ENCODE measurements at regions not wholly inside any gene's neighbourhood (a gene's known extent, or its start where the extent isn't known, plus 50 kb on each side); places are given as distances from the start of the nearest gene placed in this dataset.
"Not testable (repeated sequence)": the region's sequence is repeated elsewhere in the genome, so short reads cannot be mapped to it uniquely, and the experiment has no call there.

- in situ Hi-C loops (cut with HindIII; ENCODE audit: low pct_unique_long_range_greater_than_20kb, low sequenced_read_pairs): no loop called here
- no peak for DNase-seq (ENCODE audit: low read depth, low spot score)
Measured at GRCh38 chr10:80805343-80806020, 267.8 kb downstream of the SH2D4B start.

GRCh38 chr10:80814147-80814652 is 276.5 kb downstream of the SH2D4B start:
- in situ Hi-C loops (cut with HindIII; ENCODE audit: low pct_unique_long_range_greater_than_20kb, low sequenced_read_pairs): no loop called here
- DNase-seq (ENCODE audit: low read depth, low spot score): no peak

GRCh38 chr10:80829151-80829550 is 291.4 kb downstream of the SH2D4B start:
- in situ Hi-C loops (cut with HindIII; ENCODE audit: low pct_unique_long_range_greater_than_20kb, low sequenced_read_pairs): no loop called here
- DNase-seq (ENCODE audit: low read depth, low spot score): no peak

- in situ Hi-C loops (cut with HindIII; ENCODE audit: low pct_unique_long_range_greater_than_20kb, low sequenced_read_pairs): no loop called here
- DNase-seq (ENCODE audit: low read depth, low spot score): no peak
Measured at GRCh38 chr10:80829562-80829961, 291.9 kb downstream of the SH2D4B start.

- DNase-seq (ENCODE audit: low read depth, low spot score); in situ Hi-C loops (cut with HindIII; ENCODE audit: low pct_unique_long_range_greater_than_20kb, low sequenced_read_pairs): not testable (repeated sequence)
Measured at GRCh38 chr10:80832693-80833092, 295.0 kb downstream of the SH2D4B start.

GRCh38 chr10:80855348-80855971 is 317.8 kb downstream of the SH2D4B start:
- in situ Hi-C loops (cut with HindIII; ENCODE audit: low pct_unique_long_range_greater_than_20kb, low sequenced_read_pairs): no loop called here
- DNase-seq (ENCODE audit: low read depth, low spot score): peak; percentile 63

GRCh38 chr10:80856186-80856585 is 318.5 kb downstream of the SH2D4B start:
- no peak for DNase-seq (ENCODE audit: low read depth, low spot score)
- in situ Hi-C loops (cut with HindIII; ENCODE audit: low pct_unique_long_range_greater_than_20kb, low sequenced_read_pairs): no loop called here

- in situ Hi-C loops (cut with HindIII; ENCODE audit: low pct_unique_long_range_greater_than_20kb, low sequenced_read_pairs); DNase-seq (ENCODE audit: low read depth, low spot score): not testable (repeated sequence)
Measured at GRCh38 chr10:80859279-80859678, 321.6 kb downstream of the SH2D4B start.

- in situ Hi-C loops (cut with HindIII; ENCODE audit: low pct_unique_long_range_greater_than_20kb, low sequenced_read_pairs): no loop called here
Measured at GRCh38 chr10:80860719-80861118, 323.0 kb downstream of the SH2D4B start.

GRCh38 chr10:80861882-80862281 is 324.2 kb downstream of the SH2D4B start:
- DNase-seq (ENCODE audit: low read depth, low spot score): peak; percentile 5

More at GRCh38 chr10:80860719-80861118, 323.0 kb downstream of the SH2D4B start:
- no peak for DNase-seq (ENCODE audit: low read depth, low spot score)

GRCh38 chr10:80870282-80870681 is 332.6 kb downstream of the SH2D4B start:
- DNase-seq (ENCODE audit: low read depth, low spot score): no peak
- in situ Hi-C loops (cut with HindIII; ENCODE audit: low pct_unique_long_range_greater_than_20kb, low sequenced_read_pairs): no loop called here

More at GRCh38 chr10:80861882-80862281, 324.2 kb downstream of the SH2D4B start:
- in situ Hi-C loops (cut with HindIII; ENCODE audit: low pct_unique_long_range_greater_than_20kb, low sequenced_read_pairs): no loop called here

- in situ Hi-C loops (cut with HindIII; ENCODE audit: low pct_unique_long_range_greater_than_20kb, low sequenced_read_pairs): no loop called here
- no peak for DNase-seq (ENCODE audit: low read depth, low spot score)
Measured at GRCh38 chr10:80871083-80871482, 333.4 kb downstream of the SH2D4B start.

GRCh38 chr10:80878330-80878729 is 340.6 kb downstream of the SH2D4B start:
- in situ Hi-C loops (cut with HindIII; ENCODE audit: low pct_unique_long_range_greater_than_20kb, low sequenced_read_pairs): no loop called here

GRCh38 chr10:80890146-80890545 is 352.4 kb downstream of the SH2D4B start:
- in situ Hi-C loops (cut with HindIII; ENCODE audit: low pct_unique_long_range_greater_than_20kb, low sequenced_read_pairs): no loop called here
- no peak for DNase-seq (ENCODE audit: low read depth, low spot score)

More at GRCh38 chr10:80878330-80878729, 340.6 kb downstream of the SH2D4B start:
- DNase-seq (ENCODE audit: low read depth, low spot score): no peak

- in situ Hi-C loops (cut with HindIII; ENCODE audit: low pct_unique_long_range_greater_than_20kb, low sequenced_read_pairs): no loop called here
- no peak for DNase-seq (ENCODE audit: low read depth, low spot score)
Measured at GRCh38 chr10:80893256-80893655, 355.6 kb downstream of the SH2D4B start.

GRCh38 chr10:80894311-80894791 is 356.6 kb downstream of the SH2D4B start:
- no peak for DNase-seq (ENCODE audit: low read depth, low spot score)
- in situ Hi-C loops (cut with HindIII; ENCODE audit: low pct_unique_long_range_greater_than_20kb, low sequenced_read_pairs): no loop called here

GRCh38 chr10:80894797-80895467 is 357.2 kb downstream of the SH2D4B start:
- DNase-seq (ENCODE audit: low read depth, low spot score): no peak
- in situ Hi-C loops (cut with HindIII; ENCODE audit: low pct_unique_long_range_greater_than_20kb, low sequenced_read_pairs): no loop called here

- no peak for DNase-seq (ENCODE audit: low read depth, low spot score)
- in situ Hi-C loops (cut with HindIII; ENCODE audit: low pct_unique_long_range_greater_than_20kb, low sequenced_read_pairs): no loop called here
Measured at GRCh38 chr10:80896076-80896475, 358.4 kb downstream of the SH2D4B start.

Data from SK-MEL-5 (cell line).